ENCODE measurements at regions not wholly inside any gene's neighbourhood (a gene's known extent, or its start where the extent isn't known, plus 50 kb on each side); places are given as distances from the start of the nearest gene placed in this dataset.

- H3T11ph ChIP-seq (ENCODE audit: low read length), result no peak overlapping the region
- H4K91ac ChIP-seq (ENCODE audit: insufficient read length, low read depth, low read length), result no peak overlapping the region
- DNase-seq, result no peak
- no peak overlapping the region for H3K4me2 ChIP-seq (ENCODE audit: insufficient read depth, insufficient read length, low read length)
- no peaks in the 10 kb centered on the region for H3K79me2 ChIP-seq (ENCODE audit: insufficient read depth, low read length)
- no peaks in the 10 kb centered on the region for H3K79me1 ChIP-seq (ENCODE audit: insufficient read depth, low read depth, low read length, poor library complexity, severe bottlenecking)
- H4K8ac ChIP-seq (replicated peaks; ENCODE audit: insufficient read length, low read depth, low read length), result no peak overlapping the region
- no peak overlapping the region for H2BK15ac ChIP-seq (ENCODE audit: low read depth, low read length)
- no peak overlapping the region for H4K5ac ChIP-seq (ENCODE audit: insufficient read length, low read depth, low read length)
- H3K27ac ChIP-seq (ENCODE audit: insufficient read length, low read depth, low read length), result no peak overlapping the region
- TF ChIP-seq CTCF (conservative IDR thresholded peaks at IDR 0.05), result no peak
- H3K4me1 ChIP-seq (ENCODE audit: insufficient read depth, low read length), result no peaks in the 10 kb centered on the region
- H2AK5ac ChIP-seq (ENCODE audit: insufficient read length, low read length), result no peak overlapping the region
- Mint-ChIP-seq H3K36me3 (ENCODE audit: insufficient read depth in 1 of 3, low read depth in 3 of 3) (peaks cover 0 to 6% (median 0%) of the 10 kb centered on the region in 3 experiments; a peak in 2 of 7 replicates), H3K27ac (no peak overlapping the region), H3K4me3 (no peak overlapping the region), H3K9me3 (peaks cover 2 to 7% of the 10 kb centered on the region in 2 experiments; a peak in 2 of 5 replicates), H3K4me1 (peaks cover 12 to 14% of the 10 kb centered on the region in 2 experiments), H3K27me3 (ENCODE audit: low read depth) (no peaks in the 10 kb centered on the region)
- H3K9me3 ChIP-seq (ENCODE audit: control insufficient read depth, low read depth, low read length), result no peaks in the 10 kb centered on the region
- H4K20me1 ChIP-seq (ENCODE audit: control insufficient read depth, insufficient read depth, insufficient read length), result no peaks in the 10 kb centered on the region
- H3K4ac ChIP-seq (ENCODE audit: low read depth, low read length), result no peak overlapping the region
- H2BK5ac ChIP-seq (ENCODE audit: insufficient read length, low read length), result no peak overlapping the region
- no peak overlapping the region for H3K23ac ChIP-seq (ENCODE audit: insufficient read length, low read depth, low read length)
- H3K27me3 ChIP-seq (ENCODE audit: insufficient read depth, low read length), result no peaks in the 10 kb centered on the region
- no peak overlapping the region for H3K56ac ChIP-seq (ENCODE audit: insufficient read length, low read depth, low read length)
- no peak overlapping the region for H2BK12ac ChIP-seq (ENCODE audit: insufficient read length, low read depth, low read length)
- WGBS (ENCODE audit: extremely low coverage, insufficient read length, low lambda C conversion rate), result no CpG with 5 or more reads among the region's 2 CpGs
- H3K23me2 ChIP-seq (ENCODE audit: insufficient read length, low read depth, low read length, poor library complexity, severe bottlenecking), result no peaks in the 10 kb centered on the region
- no peak overlapping the region for H3K9ac ChIP-seq (ENCODE audit: extremely low read depth, insufficient read length, low read length)
- no peak overlapping the region for H2BK120ac ChIP-seq (ENCODE audit: low read depth, low read length, poor library complexity, severe bottlenecking)
- no peak overlapping the region for H2AFZ ChIP-seq (ENCODE audit: low read length)
- H3K14ac ChIP-seq (ENCODE audit: insufficient read depth, low read length), result no peak overlapping the region
- no peak overlapping the region for H2BK20ac ChIP-seq (ENCODE audit: low read depth, low read length, poor library complexity, severe bottlenecking)
- no peak overlapping the region for H3K18ac ChIP-seq (ENCODE audit: insufficient read length, low read depth, low read length)
Measured at GRCh38 chr6:8159966-8160365, 57.6 kb upstream of the EEF1E1 start.

Measured in H9 (cell line).